Breast epithelium (tissue), 3 donors: ENCODE measurements at regions not wholly inside any gene's neighbourhood (a gene's known extent, or its start where the extent isn't known, plus 50 kb on each side); places are given as distances from the start of the nearest gene placed in this dataset.

ENCODE experiments used
- CTCF ChIP-seq, 3 donors: fragments of 450-650 bp; IDR thresholded peaks; one replicate each; pipeline ENCODE4 v1.5.1; 2016 to 2017; ENCODE audit warnings: antibody characterized with exemption in 3 of 3, mild to moderate bottlenecking in 3 of 3, moderate library complexity in 3 of 3
- POLR2A ChIP-seq: fragments of 450-650 bp; IDR thresholded peaks from one replicate; pipeline ENCODE4 v1.6.1; 2016; ENCODE audit warnings: antibody characterized with exemption, mild to moderate bottlenecking, moderate library complexity
- POLR2AphosphoS5 ChIP-seq, 3 donors: sonication (generic); formaldehyde crosslinking; IDR thresholded peaks; one replicate each; pipeline ENCODE4 v1.6.1; 2017; ENCODE audit warnings: antibody characterized with exemption in 3 of 3

- TF ChIP-seq CTCF (IDR thresholded peaks at IDR 0.05) = no peak
- TF ChIP-seq POLR2A = no peak
- TF ChIP-seq POLR2AphosphoS5 (IDR thresholded peaks at IDR 0.05) = no peak
Observed at GRCh38 chr1:56029319-56030003, 549.9 kb downstream of the PLPP3 start.
